Endothelial cell of umbilical vein (primary cell): ENCODE measurements at regions not wholly inside any gene's neighbourhood (a gene's known extent, or its start where the extent isn't known, plus 50 kb on each side); places are given as distances from the start of the nearest gene placed in this dataset.

ENCODE experiments used
- BruUV-seq: library from RNA; stranded (reverse); fragments of 400-500 nt; replicated peaks from 2 replicates; lab custom pipeline; 2021; lab: Mats Ljungman, UMichigan
- CTCF ChIA-PET: fragments of 300-600, 350-600 bp; sonication (Branson Sonifier 250); formaldehyde crosslinking; loops from one replicate; lab custom pipeline; 2021; ENCODE audit warnings: antibody characterized with exemption, inconsistent platforms; lab: Charles Lee
- POLR2A ChIA-PET: fragments of 300-600, 350-600 bp; sonication (Branson Sonifier 250); formaldehyde crosslinking; loops from one replicate; lab custom pipeline; 2021; ENCODE audit warnings: antibody characterized with exemption, inconsistent platforms; lab: Charles Lee
- DNase-seq: peaks from one replicate; pipeline ENCODE4 v3.0.0-alpha.2; 2011; ENCODE audit warnings: low read depth, low spot score
- FAIRE-seq: peaks from 2 replicates; lab custom pipeline; 2011; peaks lifted over from hg19 to GRCh38; lab: Jason Lieb, UNC
- H2AFZ ChIP-seq: 2 replicates; pipeline ENCODE4 v1.6.0; 2012; ENCODE audit warnings: low read depth, low read length, control low read depth, inconsistent platforms
- H3K27ac ChIP-seq: 2 replicates; pipeline ENCODE4 v1.5.1; 2011; ENCODE audit warnings: low read depth, mild to moderate bottlenecking, control low read depth, low read length, moderate library complexity; ENCODE audit not compliant: insufficient read depth
- H3K27me3 ChIP-seq, 2 experiments: 2 replicates each; pipeline versions ENCODE4 v1.6.0 to v1.6.1; 2011; ENCODE audit warnings: low read length in 2 of 2, mixed read lengths in 1 of 2; ENCODE audit not compliant: control insufficient read depth in 2 of 2, insufficient read depth in 2 of 2
- H3K36me3 ChIP-seq, 2 experiments: 2 replicates in 1 of 2; 3 replicates in 1 of 2; pipeline ENCODE4 v1.5.1; 2011; ENCODE audit warnings: low read length in 2 of 2, mild to moderate bottlenecking in 1 of 2, moderate library complexity in 1 of 2; ENCODE audit not compliant: control insufficient read depth in 2 of 2, insufficient read depth in 2 of 2; ENCODE audit errors: extremely low read depth in 1 of 2
- H3K4me1 ChIP-seq: 3 replicates; pipeline ENCODE4 v1.5.1; 2011; ENCODE audit warnings: mild to moderate bottlenecking, low read length; ENCODE audit not compliant: control insufficient read depth, insufficient read depth; ENCODE audit errors: extremely low read depth
- H3K4me2 ChIP-seq: 2 replicates; pipeline ENCODE4 v1.6.1; 2011; ENCODE audit warnings: low read length, control low read depth, mixed read lengths; ENCODE audit not compliant: insufficient read depth
- H3K4me3 ChIP-seq, 3 experiments: fragments of 200-600 bp in 1 of 3; sonication (generic), shearing (Covaris generic) in 1 of 3; replicated peaks in 1 of 3; 2 replicates each; pipeline ENCODE4 v1.5.1; 2011 to 2016; ENCODE audit warnings: control low read depth in 3 of 3, low read length in 3 of 3, mild to moderate bottlenecking in 2 of 3, inconsistent platforms in 1 of 3, low read depth in 1 of 3, moderate library complexity in 1 of 3; ENCODE audit not compliant: insufficient read depth in 1 of 3
- H3K79me2 ChIP-seq: 2 replicates; pipeline ENCODE4 v1.6.0; 2012; ENCODE audit warnings: low read length, inconsistent platforms; ENCODE audit not compliant: control insufficient read depth, insufficient read depth
- H3K9ac ChIP-seq: replicated peaks from 2 replicates; pipeline ENCODE3; 2011; ENCODE audit warnings: low read length, control low read depth; ENCODE audit not compliant: insufficient read depth; ENCODE audit errors: extremely low read depth
- H3K9me1 ChIP-seq: replicated peaks from 3 replicates; pipeline ENCODE4 v1.6.0; 2011; ENCODE audit warnings: mild to moderate bottlenecking, low read length; ENCODE audit not compliant: control insufficient read depth, insufficient read depth; ENCODE audit errors: extremely low read depth
- H3K9me3 ChIP-seq: replicated peaks from 2 replicates; pipeline ENCODE4 v1.5.1; 2012; ENCODE audit warnings: low read length, inconsistent platforms; ENCODE audit not compliant: control insufficient read depth, insufficient read depth
- H4K20me1 ChIP-seq: replicated peaks from 2 replicates; pipeline ENCODE3; 2011; ENCODE audit warnings: mild to moderate bottlenecking, low read length; ENCODE audit not compliant: control insufficient read depth, insufficient read depth; ENCODE audit errors: extremely low read depth
- CTCF ChIP-seq, 2 donors: IDR thresholded peaks; 1 replicate in 1 of 2; 2 replicates in 1 of 2; pipeline ENCODE4 v1.5.1; 2011; ENCODE audit warnings: low read length in 2 of 2, mild to moderate bottlenecking in 2 of 2, moderate library complexity in 2 of 2, control low read depth in 1 of 2, inconsistent platforms in 1 of 2, low read depth in 1 of 2; ENCODE audit not compliant: insufficient read depth in 1 of 2; ENCODE audit errors: extremely low read depth in 1 of 2
- JUN ChIP-seq: IDR thresholded peaks from 2 replicates; pipeline ENCODE4 v1.6.1; 2011; ENCODE audit warnings: borderline replicate concordance, low read depth; ENCODE audit not compliant: insufficient read length, insufficient read depth
- MAX ChIP-seq: IDR thresholded peaks from 2 replicates; pipeline ENCODE4 v1.6.1; 2011; ENCODE audit not compliant: insufficient read depth, insufficient read length
- MYC ChIP-seq: IDR thresholded peaks from one replicate; pipeline ENCODE4 v1.6.1; 2011; ENCODE audit warnings: mild to moderate bottlenecking, low read depth, low read length
- POLR2A ChIP-seq: IDR thresholded peaks from 2 replicates; pipeline ENCODE4 v1.6.1; 2012; ENCODE audit warnings: low read depth, mild to moderate bottlenecking, control low read depth, low read length
- dilution Hi-C: fragments of 300-500 bp; cut with MboI; formaldehyde crosslinking; loops from one replicate; pipeline ENCODE4 v1.15.0; 2019; ENCODE audit warnings: low sequenced_read_pairs; ENCODE audit not compliant: extremely low pct_ligation_motif_present
- intact Hi-C: fragments of 100-400 bp; cut with micrococcal nuclease; formaldehyde crosslinking; loops from one replicate; pipeline ENCODE4 v1.10.0; 2022

- no peak overlapping the region for H3K9ac ChIP-seq
- no TSS peak for BruUV-seq
- intact Hi-C loops: no loop called here
- dilution Hi-C loops: no loop called here
- no peak overlapping the region for H3K27ac ChIP-seq
- no peak overlapping the region for H3K4me2 ChIP-seq
- no peak for TF ChIP-seq MAX
- H3K9me3 ChIP-seq: no peaks in the 10 kb centered on the region
- CTCF ChIA-PET: interaction anchor here (0.6 kb wide), 1 partner anchor 823 kb away, joined by 3 read pairs; no protein-coding TSS in a partner anchor
- H3K79me2 ChIP-seq: no peaks in the 10 kb centered on the region
- H3K4me3 ChIP-seq: no peak overlapping the region
- H3K36me3 ChIP-seq: no peaks in the 10 kb centered on the region
- FAIRE-seq (no peak), DNase-seq (no peak)
- peaks cover 0 to 1% of the 10 kb centered on the region in 2 experiments for H3K27me3 ChIP-seq
- no peaks in the 10 kb centered on the region for H3K4me1 ChIP-seq
- H3K9me1 ChIP-seq: no peaks in the 10 kb centered on the region
- POLR2A ChIA-PET: no interaction called here
- no peak overlapping the region for H2AFZ ChIP-seq
- H4K20me1 ChIP-seq: no peaks in the 10 kb centered on the region
These were observed 387.3 kb downstream of the RPS6KC1 start for GRCh38 chr1:213438339-213438738.

GRCh38 chr1:213439703-213440102, 388.7 kb downstream of the RPS6KC1 start:
- no peak for DNase-seq
- dilution Hi-C loops: no loop called here
- no peak overlapping the region for H3K4me3 ChIP-seq
- H3K27ac ChIP-seq: no peak overlapping the region
- no peaks in the 10 kb centered on the region for H3K9me1 ChIP-seq
- FAIRE-seq: no peak
- ChIA-PET POLR2A (no interaction called here), CTCF (interaction anchor here (0.7 to 1.5 kb wide), 2 partner anchors 12 to 791 kb away, joined by 3 to 5 read pairs; no protein-coding TSS in a partner anchor)
- intact Hi-C loops: no loop called here
- no peaks in the 10 kb centered on the region for H3K4me1 ChIP-seq
- H3K4me2 ChIP-seq: no peak overlapping the region
- BruUV-seq: no TSS peak
- no peaks in the 10 kb centered on the region for H3K36me3 ChIP-seq
- peaks cover 0 to 1% of the 10 kb centered on the region in 2 experiments for H3K27me3 ChIP-seq
- H4K20me1 ChIP-seq: no peaks in the 10 kb centered on the region
- H3K9me3 ChIP-seq: no peaks in the 10 kb centered on the region
- TF ChIP-seq MAX (no peak), CTCF (IDR thresholded peaks at IDR 0.05; ENCODE audit: extremely low read depth in 1 of 2, insufficient read depth in 1 of 2, low read depth in 1 of 2, low read length in 2 of 2) (no peak), MYC (no peak), JUN (no peak), POLR2A (no peak)
- no peaks in the 10 kb centered on the region for H3K79me2 ChIP-seq
- no peak overlapping the region for H3K9ac ChIP-seq
- no peak overlapping the region for H2AFZ ChIP-seq
